Endodermal cell (in vitro differentiated cells): ENCODE measurements at regions not wholly inside any gene's neighbourhood (a gene's known extent, or its start where the extent isn't known, plus 50 kb on each side); places are given as distances from the start of the nearest gene placed in this dataset.

Experiments
- DNase-seq: peaks from one replicate; pipeline ENCODE4 v3.0.0-alpha.2; 2017
- H3K27ac ChIP-seq: 2 replicates; pipeline ENCODE4 v1.5.1; 2013; ENCODE audit warnings: mild to moderate bottlenecking, low read depth, low read length, moderate library complexity
- H3K27me3 ChIP-seq: 2 replicates; pipeline ENCODE4 v1.6.1; 2013; ENCODE audit warnings: mild to moderate bottlenecking, low read length, moderate library complexity; ENCODE audit not compliant: insufficient read depth, control insufficient read depth, poor library complexity, severe bottlenecking
- H3K36me3 ChIP-seq: 2 replicates; pipeline ENCODE4 v1.7.0; 2013; ENCODE audit warnings: mild to moderate bottlenecking, low read length, moderate library complexity; ENCODE audit not compliant: control insufficient read depth, insufficient read depth
- H3K4me1 ChIP-seq: one replicate; pipeline ENCODE4 v1.7.0; 2013; ENCODE audit warnings: low read length; ENCODE audit not compliant: control insufficient read depth, insufficient read depth
- H3K4me3 ChIP-seq: 2 replicates; pipeline ENCODE4 v1.5.1; 2013; ENCODE audit warnings: mild to moderate bottlenecking, low read length, moderate library complexity
- H3K9ac ChIP-seq: 2 replicates; pipeline ENCODE4 v1.6.1; 2013; ENCODE audit warnings: mild to moderate bottlenecking, low read length, moderate library complexity; ENCODE audit not compliant: poor library complexity, severe bottlenecking; ENCODE audit errors: extremely low read depth
- H3K9me3 ChIP-seq: 2 replicates; pipeline ENCODE4 v1.6.1; 2013; ENCODE audit warnings: mild to moderate bottlenecking, low read length, moderate library complexity; ENCODE audit not compliant: control insufficient read depth
- H3K27ac Mint-ChIP-seq: 2 replicates; pipeline ENCODE4 v1.8.0; 2020; ENCODE audit warnings: mixed read lengths
- H3K27me3 Mint-ChIP-seq: 2 replicates; pipeline ENCODE4 v1.8.0; 2021; ENCODE audit warnings: mild to moderate bottlenecking, mixed read lengths; ENCODE audit not compliant: insufficient read depth
- H3K36me3 Mint-ChIP-seq: 2 replicates; pipeline ENCODE4 v1.8.0; 2020; ENCODE audit warnings: low read depth, mixed read lengths
- H3K4me1 Mint-ChIP-seq: 2 replicates; pipeline ENCODE4 v1.8.0; 2020; ENCODE audit warnings: mixed read lengths
- H3K4me3 Mint-ChIP-seq: 2 replicates; pipeline ENCODE4 v1.8.0; 2020; ENCODE audit warnings: mild to moderate bottlenecking, moderate library complexity, mixed read lengths
- H3K9me3 Mint-ChIP-seq: 2 replicates; pipeline ENCODE4 v1.8.0; 2020; ENCODE audit warnings: mild to moderate bottlenecking, mixed read lengths
- CTCF ChIP-seq: fragments of 200-600 bp; sonication (generic); conservative IDR thresholded peaks from 2 replicates; pipeline ENCODE4 v1.5.0; 2021; ENCODE audit warnings: antibody characterized with exemption, mild to moderate bottlenecking
- WGBS, 2 experiments: methylation state at CpG; one replicate each; pipeline versions ENCODE4 v1.1.5 to v1.1.7; 2013; ENCODE audit warnings: missing lambda C conversion rate in 2 of 2, mixed read lengths in 1 of 2; ENCODE audit not compliant: insufficient coverage in 1 of 2, insufficient read length in 1 of 2; 5-methylcytosine and 5-hydroxymethylcytosine counted together

DNA sequence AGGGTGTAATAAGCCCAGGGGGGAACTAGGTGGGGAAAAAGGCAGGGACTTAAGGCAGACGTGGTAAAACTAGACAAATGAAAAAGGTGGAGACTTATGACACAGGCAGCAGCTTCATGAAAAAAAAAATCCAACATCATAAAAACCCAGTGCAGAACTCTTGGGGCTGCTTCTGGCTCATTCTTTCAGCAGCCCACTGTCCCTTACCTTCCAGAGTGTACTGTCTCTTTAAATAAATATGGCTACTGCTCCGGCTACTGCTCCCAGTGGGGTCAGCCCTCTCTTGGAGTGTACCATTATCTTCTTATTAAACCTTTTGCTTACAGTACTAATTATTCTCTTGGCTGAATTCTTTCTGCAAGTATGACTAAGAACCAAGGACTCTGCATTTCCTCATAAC, 699.5 kb downstream of the DSC3 start:
- Mint-ChIP-seq H3K9me3 (peaks cover 18% of the 10 kb centered on the region), H3K4me3 (no peak overlapping the region), H3K27me3 (no peaks in the 10 kb centered on the region), H3K4me1 (no peaks in the 10 kb centered on the region), H3K36me3 (no peaks in the 10 kb centered on the region), H3K27ac (no peak overlapping the region)
- H3K9me3 ChIP-seq = peaks cover 10% of the 10 kb centered on the region
- WGBS, 2 experiments = 80 to 95% methylated on average over 1 to 2 of the region's 2 CpGs
- H3K4me1 ChIP-seq = no peaks in the 10 kb centered on the region
- no peak for DNase-seq
- no peaks in the 10 kb centered on the region for H3K36me3 ChIP-seq
- no peaks in the 10 kb centered on the region for H3K27me3 ChIP-seq
- no peak overlapping the region for H3K9ac ChIP-seq
- no peak overlapping the region for H3K4me3 ChIP-seq
- no peak overlapping the region for H3K27ac ChIP-seq
- no peak for TF ChIP-seq CTCF

DNA sequence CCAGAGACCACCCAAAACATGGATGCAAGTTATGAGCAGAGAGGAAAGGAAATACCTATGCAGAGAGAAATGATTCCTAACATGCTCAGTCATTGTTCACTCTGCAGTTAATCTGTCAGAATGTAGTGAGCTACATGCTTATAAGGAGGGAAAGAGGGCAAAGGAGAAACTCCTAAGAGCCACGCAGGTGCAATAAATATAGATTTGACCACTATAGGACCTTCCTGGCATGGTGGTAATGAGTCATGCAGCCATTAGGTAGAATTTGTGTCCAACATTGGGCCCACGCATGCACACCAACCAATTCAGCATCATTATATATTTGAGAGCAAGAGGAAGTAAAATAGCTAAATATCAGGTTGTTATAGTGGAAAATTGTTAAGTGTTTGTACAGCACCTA, 699.9 kb downstream of the DSC3 start:
- no peak overlapping the region for H3K27ac ChIP-seq
- no peak overlapping the region for H3K9ac ChIP-seq
- no peak overlapping the region for H3K4me3 ChIP-seq
- Mint-ChIP-seq H3K27ac (no peak overlapping the region), H3K36me3 (no peaks in the 10 kb centered on the region), H3K4me3 (no peak overlapping the region), H3K4me1 (no peaks in the 10 kb centered on the region), H3K27me3 (no peaks in the 10 kb centered on the region), H3K9me3 (peaks cover 14% of the 10 kb centered on the region)
- H3K36me3 ChIP-seq = no peaks in the 10 kb centered on the region
- DNase-seq = no peak
- peaks cover 9% of the 10 kb centered on the region for H3K9me3 ChIP-seq
- TF ChIP-seq CTCF = no peak
- 83% methylated on average over 1 of the region's 2 CpGs; no CpG with 5 or more reads in 1 of the 2 experiments for WGBS, 2 experiments
- no peaks in the 10 kb centered on the region for H3K4me1 ChIP-seq
- no peaks in the 10 kb centered on the region for H3K27me3 ChIP-seq

GRCh38 chr18:30334781-30335180, 707.8 kb downstream of the DSC3 start:
- Histone ChIP-seq H3K27me3 (no peaks in the 10 kb centered on the region), H3K4me1 (no peaks in the 10 kb centered on the region), H3K4me3 (no peak overlapping the region), H3K27ac (no peak overlapping the region), H3K9ac (no peak overlapping the region), H3K36me3 (no peaks in the 10 kb centered on the region), H3K9me3 (no peaks in the 10 kb centered on the region)
- no peak for TF ChIP-seq CTCF
- DNase-seq = no peak
- no peak overlapping the region for H3K27ac Mint-ChIP-seq
- no peak overlapping the region for H3K4me3 Mint-ChIP-seq
- H3K9me3 Mint-ChIP-seq = no peaks in the 10 kb centered on the region
- 92 to 100% methylated on average over 7 of the region's 7 CpGs for WGBS, 2 experiments
- H3K27me3 Mint-ChIP-seq = no peaks in the 10 kb centered on the region
- H3K36me3 Mint-ChIP-seq = no peaks in the 10 kb centered on the region
- no peaks in the 10 kb centered on the region for H3K4me1 Mint-ChIP-seq
